GM19328 (cell line): ENCODE measurements at regions not wholly inside any gene's neighbourhood (a gene's known extent, or its start where the extent isn't known, plus 50 kb on each side); places are given as distances from the start of the nearest gene placed in this dataset.

Experiments used
- ATAC-seq: cut with Tn5 transposase; IDR thresholded peaks from one replicate; pipeline ENCODE4 v1.9.1; 2021; ENCODE audit warnings: mild to moderate bottlenecking, moderate library complexity; ENCODE audit not compliant: unreplicated experiment

DNA sequence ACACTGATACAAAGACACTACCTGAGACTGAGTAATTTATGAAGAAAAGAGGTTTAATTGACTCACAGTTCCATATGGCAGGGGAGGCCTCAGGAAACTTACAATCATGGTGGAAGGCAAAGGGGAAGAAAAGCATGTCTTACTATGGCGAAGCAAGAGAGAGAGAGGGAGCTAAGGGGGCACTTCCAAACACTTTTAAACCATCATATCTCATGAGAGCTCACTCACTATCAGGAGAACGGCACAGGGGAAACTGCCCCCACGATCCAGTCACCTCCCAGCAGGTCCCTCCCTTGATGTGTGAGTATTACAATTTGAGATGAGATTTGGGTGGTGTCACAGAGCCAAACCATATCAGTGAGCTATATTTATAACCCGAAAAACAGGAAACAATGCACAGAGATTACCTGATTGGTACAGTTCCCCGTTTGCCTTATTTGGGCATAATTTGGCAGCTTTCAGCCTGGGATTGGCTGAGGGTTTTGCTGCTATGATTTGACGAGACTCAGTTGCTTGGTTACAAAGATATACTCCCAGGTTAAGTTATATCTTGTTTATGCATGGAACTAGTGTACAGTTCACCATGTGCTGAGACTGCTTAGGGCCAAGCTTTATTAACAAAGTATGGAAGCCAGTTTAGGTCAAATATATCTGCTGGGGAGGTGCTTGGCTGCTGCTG, 184.2 kb downstream of the NR2F2 start:
- ATAC-seq: no peak

DNA sequence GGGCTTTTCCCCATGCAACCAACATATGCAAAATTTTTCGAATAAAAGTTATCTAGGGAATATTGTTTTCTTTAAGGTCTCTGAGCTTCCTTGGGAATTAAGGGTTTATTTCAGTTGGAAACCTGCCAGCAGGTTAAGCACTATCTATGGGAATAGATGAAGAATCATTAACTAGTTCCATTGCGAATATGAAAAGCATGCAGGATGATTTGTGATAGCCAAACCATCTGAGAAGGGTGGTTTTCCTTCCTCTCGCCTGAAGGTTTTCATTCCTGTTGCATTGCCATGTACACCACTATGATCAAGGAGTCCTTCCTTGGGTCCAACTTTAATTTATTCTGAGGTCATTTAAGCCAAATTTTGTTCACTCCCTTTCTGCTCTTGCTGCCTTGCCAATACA, 184.9 kb downstream of the NR2F2 start:
- ATAC-seq: no peak

DNA sequence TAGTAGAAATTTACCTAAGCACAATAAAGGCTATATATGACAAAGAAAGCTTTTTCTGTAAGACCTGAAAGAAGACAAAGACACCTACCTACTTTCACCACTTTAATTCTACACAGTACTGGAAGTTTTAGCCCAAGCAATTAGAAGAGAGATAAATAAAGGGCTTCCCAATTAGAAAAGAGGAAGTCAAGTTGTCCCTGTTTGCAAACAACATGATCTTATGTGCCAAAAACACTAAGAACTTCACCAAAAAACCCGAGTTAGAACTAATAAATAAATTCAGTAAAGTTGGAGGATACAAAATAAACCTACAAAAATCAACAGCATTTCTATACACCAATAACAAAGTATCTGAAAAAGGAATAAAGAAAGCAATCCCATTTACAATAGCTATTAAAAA, 190.9 kb downstream of the NR2F2 start:
- no peak for ATAC-seq

DNA sequence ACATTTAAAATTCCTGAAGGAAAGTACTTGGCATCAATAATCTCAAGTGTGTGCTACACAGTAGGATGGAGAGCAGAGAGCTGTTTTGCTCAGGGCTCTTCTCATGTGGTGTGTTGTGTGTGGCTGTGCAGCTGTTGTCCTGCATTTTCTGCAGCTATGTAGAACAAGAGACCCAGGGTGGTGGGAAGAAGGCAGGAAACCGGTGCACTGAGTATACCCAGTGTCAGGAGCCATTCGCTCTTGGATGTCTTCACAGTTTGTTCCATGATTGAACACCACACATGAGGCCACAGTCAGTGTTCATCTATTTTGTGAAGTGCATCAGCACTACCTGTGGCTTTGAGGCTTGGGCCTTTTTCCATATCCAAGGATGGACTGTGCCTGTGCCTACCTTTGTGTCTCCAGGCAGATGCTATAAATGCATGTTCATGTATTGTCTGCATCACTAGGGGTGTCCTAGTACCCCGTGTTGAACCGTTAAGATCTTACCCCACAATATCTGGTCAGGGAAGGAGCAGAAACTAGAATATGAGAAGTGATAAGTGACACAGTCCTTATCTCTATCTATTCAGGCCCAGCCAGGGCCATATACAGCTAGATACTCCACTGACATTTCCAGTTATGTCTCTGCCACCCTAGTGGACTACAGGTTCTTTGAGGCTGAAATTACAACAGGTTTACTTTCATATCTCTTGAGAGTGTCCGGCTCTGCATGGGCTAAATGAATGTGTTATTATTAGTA, 194.3 kb downstream of the NR2F2 start:
- no peak for ATAC-seq

DNA sequence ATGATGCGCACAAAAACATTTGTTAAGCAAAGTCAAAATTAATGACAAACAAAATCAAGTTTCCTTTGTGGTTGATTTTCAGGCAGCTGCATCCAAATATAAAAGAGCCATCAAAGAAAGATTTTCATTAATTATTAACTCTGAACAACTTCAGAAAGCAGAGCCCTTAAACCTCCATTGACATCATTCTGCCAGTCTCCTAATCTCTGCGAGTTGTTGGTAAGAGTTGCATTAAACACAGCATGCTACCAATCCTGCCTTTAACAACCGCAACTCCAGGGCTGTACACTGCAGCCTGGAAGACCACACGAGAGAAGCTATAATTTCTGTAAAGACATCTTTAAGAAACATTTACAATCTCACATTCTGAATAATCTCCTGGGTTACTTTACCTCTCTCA, 204.6 kb downstream of the NR2F2 start:
- ATAC-seq: no peak

DNA sequence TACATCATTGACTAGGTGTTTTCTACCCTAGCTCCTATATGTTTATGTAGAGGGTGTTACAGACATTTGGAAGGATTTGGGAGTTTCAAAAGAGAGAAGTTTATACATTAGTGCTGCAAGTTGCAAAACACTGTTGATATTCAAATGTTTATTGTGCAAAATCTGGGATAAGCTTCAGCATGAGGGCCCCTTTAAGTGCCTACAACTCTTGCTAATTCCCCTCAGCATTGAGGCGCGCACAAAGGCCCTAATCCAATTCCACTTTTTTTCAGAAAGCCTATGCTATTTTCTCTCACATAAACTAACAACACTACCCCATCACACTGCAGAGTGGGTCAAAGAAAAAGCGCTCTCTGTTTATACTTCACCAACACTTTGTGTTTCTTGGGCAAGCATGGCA, 208.0 kb downstream of the NR2F2 start:
- ATAC-seq: no peak

DNA sequence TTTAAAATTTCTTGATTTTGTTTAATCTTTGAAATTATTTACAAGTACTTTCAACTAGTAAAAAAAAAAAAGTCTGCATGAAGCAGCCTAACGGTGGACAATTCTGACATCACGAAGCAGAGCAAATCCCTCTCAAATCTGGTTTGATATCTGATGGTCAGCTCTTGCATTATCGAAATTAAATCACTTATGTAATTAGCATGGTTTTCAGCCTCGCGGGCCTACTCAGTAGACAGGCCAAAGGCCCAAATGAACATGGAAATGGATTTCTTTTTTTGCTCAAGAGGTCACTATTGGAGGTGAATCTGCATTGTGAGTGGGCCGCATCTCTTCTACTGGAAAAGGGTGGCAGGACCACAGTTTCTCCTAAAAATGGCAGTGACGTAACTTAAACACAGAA, 209.8 kb downstream of the NR2F2 start:
- no peak for ATAC-seq

DNA sequence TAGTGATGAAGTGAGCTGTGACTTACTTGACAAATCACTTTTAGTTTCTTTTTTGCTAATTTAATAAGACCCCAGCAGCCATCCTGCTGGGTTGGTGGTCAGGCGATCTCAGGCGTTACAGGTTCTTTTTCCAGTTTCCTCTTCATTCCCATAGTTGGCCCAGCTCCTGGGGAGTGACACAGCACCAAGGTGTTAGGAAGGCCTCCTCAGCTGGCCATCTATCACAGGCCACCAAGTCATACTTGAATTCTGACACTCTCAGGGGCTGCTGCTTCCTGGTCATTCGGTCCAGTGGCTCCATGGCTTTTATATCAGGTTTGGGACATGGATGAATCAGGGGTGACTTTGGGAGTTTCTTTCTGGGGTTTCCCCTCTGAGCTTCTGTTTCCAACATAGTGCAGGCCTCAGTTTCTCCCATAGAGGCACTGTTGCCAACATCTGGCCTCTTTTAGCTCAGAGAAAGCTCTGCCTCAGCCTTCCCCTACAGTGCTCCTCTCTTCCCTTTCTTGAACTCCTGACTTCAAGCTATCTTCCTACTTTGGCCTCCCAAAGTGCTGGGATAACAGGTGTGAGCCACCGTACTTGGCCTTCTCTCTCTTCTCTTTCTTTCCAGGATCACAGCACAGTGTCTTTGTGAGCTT, 211.8 kb downstream of the NR2F2 start:
- ATAC-seq: no peak

DNA sequence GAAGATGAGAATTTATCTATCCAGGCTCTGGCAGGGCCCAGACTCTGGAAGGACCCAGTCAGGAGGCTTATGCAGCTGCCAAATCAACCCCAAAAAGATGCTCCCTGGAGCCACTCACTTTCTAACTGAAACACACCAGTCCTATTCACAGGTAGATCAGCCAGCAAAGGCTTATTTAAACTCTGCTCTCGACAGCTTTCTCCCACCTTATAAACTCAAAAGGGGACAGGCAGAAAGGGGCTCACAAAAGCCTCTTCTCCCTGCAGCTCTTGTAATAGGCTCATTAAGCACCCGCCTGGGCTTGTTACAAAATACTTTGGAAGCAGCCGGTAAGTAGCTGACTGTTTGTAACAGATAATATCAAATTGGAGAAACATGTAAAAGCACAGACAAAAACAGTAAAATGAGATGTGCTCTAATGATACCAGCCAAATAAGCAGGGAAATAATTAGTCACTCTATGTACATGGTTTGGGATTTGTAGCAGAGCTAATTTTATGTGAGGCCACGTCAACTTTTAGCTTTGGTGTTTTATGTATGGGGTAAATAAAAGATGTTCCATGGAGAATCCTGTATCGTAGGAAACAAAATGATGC, 213.8 kb downstream of the NR2F2 start:
- no peak for ATAC-seq

DNA sequence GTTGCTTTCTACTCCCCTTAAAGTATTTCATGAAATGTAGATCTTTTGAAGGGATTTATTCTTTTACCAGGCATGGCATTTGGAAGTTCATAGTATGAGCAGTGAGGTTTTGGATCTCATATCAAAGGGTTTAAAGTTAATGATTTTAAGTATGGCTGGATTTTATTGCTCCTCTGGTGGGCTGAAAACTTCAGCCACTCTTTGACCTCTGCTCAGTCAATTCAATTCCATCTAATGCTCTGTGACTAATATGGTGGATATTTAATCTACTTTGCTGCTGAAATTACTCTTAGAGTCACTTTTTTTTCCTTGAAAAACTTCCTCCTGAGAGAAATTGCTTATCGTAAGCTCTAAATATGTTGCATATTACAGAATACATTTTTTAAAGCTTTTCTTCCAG, 218.6 kb downstream of the NR2F2 start:
- no peak for ATAC-seq

DNA sequence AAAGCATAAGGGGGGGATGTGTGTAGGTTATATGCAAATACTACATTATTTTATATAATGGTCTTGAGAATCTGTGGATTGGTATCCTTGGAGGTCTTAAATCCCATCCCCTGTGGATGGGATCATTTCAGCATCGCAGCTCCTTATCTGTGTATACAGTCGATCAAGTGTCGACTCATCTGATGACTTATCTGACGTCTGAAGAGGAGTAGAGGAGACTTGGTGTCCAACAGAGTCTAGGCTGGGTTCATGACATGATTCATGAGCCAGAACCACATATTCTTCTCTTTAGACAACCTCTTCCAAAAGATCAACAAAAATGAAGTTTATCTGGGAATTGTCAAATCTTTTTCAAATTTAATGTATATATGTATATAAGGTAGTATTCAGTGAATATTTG, 220.7 kb downstream of the NR2F2 start:
- ATAC-seq: no peak

DNA sequence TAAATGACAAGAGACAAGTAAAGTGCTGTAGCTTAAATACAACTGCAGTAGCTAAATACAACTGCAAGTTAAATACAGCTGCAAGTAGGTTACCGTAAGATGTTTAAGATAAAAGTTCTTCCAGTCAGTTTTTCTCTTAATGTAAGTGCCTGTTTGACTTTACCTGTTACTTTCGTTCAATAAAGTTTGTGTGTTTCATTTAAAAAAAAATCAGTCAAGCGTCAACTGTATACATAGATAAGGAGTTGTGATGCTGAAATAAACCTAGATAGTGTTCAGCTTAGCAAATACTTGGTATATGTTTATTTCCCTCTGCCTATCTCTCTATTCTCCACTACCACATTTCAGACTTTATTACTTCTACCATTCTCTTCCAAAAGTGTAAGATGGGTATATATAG, 221.2 kb downstream of the NR2F2 start:
- no peak for ATAC-seq

DNA sequence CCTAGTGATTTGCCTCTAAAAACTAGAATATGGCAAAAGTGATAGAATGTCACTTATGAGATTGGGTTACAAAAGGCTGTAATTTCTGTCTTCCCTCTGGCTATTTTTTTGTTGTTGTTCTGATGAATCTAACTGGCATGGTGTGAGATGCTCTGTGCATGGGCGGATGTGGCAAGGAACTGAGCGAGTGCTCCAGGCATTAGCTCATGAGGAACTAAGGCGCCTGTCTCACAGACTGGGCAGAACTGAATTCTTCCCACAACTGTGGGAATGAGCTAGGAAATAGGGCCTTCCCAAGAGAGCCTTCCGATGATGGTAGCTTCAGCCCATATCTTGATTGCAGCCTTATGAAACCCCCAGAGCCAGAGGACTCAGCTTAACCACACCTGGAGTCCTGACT, 222.5 kb downstream of the NR2F2 start:
- no peak for ATAC-seq

DNA sequence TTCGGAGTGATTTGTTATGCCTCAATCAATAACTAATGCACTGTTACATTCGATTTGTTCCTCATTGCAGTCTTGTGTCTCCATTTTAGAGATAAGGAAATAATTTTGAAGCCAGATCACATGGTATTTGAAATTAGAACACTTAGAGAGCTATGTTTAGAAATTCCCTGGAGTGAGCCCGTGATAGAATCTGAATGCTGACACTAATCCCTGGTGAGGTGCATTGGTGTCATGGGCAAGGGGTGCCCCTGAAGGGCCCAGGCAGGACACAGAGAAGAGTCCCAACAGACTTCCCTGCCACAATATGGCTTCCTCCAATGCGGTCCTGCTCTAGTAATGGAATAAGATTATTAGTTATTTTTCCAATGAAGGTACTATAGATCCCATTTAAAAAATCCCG, 223.0 kb downstream of the NR2F2 start:
- ATAC-seq: no peak

DNA sequence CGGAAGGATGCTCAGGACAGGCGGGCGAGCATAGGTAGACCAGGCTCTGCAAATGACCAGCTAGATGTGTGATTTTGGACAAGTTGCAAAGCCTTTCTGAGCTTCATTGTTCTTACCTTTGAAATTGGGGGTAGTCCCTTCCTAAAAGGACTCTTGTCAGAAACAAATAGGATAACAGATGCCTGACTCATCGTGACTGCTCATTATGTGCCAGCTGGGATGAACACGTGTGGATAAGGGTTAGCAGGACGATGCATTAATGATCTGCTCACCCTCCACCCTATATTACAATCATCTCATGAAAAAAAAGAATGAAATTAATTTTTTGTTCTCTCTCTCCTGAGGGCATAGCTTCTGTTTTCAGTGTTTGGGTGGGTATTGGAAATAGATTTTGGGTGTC, 223.4 kb downstream of the NR2F2 start:
- no peak for ATAC-seq

DNA sequence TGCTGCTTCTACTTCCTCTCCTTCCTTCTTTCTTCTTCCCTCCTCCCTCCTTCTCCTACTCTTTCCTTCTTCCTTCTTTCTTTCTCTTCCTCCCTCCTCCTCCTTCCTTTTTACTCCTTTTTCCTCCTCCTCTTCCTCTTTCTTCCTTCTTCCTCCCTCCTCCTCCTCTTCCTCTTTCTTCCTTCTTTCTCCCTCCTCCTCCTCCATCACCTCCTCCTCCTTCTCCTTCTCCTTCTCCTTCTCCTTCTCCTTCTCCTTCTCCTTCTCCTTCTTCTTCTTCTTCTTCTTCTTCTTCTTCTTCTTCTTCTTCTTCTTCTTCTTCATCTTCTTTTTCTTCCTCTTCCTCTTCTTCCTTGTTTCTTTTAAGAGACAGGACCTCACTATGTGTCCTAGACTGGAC, 224.0 kb downstream of the NR2F2 start:
- ATAC-seq: no peak

DNA sequence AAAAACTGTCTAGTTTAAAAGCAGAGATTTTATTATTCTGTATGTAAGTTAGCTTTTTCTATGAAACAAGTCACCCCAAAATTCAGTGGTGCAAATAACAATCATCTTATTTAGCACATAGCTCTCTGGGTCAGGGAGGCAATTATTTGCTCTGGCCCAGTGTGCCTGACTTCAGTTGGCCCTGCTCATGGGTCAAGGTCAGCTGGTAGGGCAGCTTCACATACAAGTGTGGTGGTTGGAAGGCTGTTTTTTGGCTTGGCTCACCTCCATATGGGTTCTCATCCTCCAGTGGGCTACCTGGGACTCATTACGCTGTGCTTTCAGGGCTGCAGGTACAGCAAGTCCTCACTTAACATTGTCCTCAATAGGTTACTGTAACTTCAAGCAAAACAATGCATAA, 228.6 kb downstream of the NR2F2 start:
- ATAC-seq: no peak

DNA sequence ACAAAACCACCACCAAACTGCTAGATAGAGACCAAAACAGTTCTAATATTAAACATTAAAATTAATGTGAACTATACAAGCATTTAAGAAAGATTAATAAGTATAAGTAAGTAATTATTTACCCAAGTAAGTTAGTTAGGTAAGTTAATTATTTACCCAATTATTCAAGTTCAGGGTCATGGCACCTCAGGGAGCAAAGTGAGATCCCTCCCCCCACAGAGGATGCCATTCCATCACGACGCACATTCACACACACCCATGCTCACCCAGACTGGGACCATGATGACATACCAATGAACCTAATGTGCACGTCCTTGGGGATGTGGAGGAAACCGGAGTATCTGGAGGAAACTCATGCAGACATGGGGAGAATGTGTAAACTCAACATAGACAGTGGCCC, 229.1 kb downstream of the NR2F2 start:
- ATAC-seq: no peak

DNA sequence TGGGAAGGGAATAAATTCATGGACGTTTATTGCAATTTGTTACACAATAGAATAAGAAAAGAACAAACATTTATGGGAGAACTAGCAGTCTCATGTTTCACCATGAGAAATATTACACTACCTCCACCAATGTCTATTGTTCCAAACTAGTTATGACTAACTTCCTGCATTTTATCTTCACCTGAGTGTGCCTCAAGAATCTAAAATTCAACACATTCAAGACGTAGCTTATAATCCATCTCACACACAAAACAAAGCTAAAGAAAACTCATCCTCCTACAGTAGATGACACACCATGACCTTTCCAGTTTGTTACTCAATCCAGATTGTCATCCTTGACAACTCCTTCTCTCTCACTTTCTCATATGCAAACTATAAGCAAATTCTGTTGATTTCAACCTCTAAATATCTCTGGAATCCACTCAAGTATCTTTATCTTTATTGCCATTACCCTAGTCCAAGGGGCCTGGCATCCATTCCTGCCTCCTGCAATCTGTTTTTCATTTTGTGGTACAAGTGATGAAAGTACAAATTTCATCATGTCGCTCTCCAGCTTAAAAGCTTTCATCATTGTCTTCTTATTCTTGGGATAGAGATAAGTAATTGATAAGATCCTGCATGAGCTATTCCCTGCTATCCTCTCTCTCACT, 229.9 kb downstream of the NR2F2 start:
- ATAC-seq: no peak

DNA sequence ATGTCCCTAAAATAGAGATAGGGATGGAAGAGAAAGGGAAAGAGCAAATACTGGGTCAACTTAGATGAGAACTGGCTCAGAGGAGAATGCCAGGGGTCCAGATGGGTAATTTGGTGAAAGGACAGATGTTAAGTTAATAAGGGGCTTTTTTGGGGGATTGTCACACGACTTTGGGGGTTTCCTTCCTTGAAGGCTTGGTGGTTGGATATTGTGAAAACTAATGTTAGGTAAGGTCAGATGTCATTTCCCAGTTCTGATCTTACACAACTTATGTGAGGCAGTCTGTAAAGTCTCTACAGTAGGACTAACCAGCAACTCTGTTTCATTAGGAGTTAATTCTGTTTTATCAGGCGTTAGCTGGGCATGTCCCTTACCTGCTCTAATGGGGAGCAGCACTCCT, 231.1 kb downstream of the NR2F2 start:
- no peak for ATAC-seq

DNA sequence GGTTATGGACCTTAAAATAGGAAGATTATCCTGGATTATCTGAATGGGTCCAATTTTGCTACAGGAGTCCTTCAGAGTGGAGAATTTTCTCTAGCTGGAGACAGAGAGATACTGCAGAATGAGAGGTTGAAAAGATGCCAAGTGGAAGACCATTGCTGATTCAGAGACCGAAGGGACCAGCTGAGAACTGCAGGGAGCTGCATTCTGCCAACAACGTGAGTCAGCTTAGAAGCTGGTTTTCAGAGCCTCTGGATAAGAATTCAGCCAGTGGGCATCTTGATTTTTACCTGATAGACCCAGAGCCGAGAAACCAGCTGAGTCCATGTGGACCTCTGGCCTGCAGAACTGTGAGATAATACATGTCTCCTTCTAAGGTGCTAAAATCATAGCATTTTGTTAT, 234.0 kb downstream of the NR2F2 start:
- ATAC-seq: no peak
